CD4-positive, alpha-beta T cell treated with Interferon alpha-2 for 1 hour (primary cell): ENCODE measurements at regions not wholly inside any gene's neighbourhood (a gene's known extent, or its start where the extent isn't known, plus 50 kb on each side); places are given as distances from the start of the nearest gene placed in this dataset.
A peak's percentile ranks its signal among the peaks of the same experiment; 100 is the strongest.

ENCODE experiments used
- DNase-seq, 2 donors: peaks; one replicate each; pipeline ENCODE4 v3.0.0-alpha.2; 2020 to 2022

GRCh38 chr18:76252880-76253279, 242.2 kb downstream of the ZNF516 start:
- DNase-seq = no peak

- DNase-seq = no peak
Measured at GRCh38 chr18:76252139-76252538, 242.9 kb downstream of the ZNF516 start.

- DNase-seq = no peak
Measured at GRCh38 chr18:76251691-76252090, 243.4 kb downstream of the ZNF516 start.

GRCh38 chr18:76246590-76246989, 248.5 kb downstream of the ZNF516 start:
- DNase-seq = no peak

- no peak for DNase-seq
Measured at GRCh38 chr18:76234676-76235060, 260.4 kb downstream of the ZNF516 start.

GRCh38 chr18:76233876-76234675, 261.0 kb downstream of the ZNF516 start:
- no peak for DNase-seq

GRCh38 chr18:76233406-76233805, 261.6 kb downstream of the ZNF516 start:
- DNase-seq = no peak

- DNase-seq = no peak
Measured at GRCh38 chr18:76232779-76233178, 262.3 kb downstream of the ZNF516 start.

GRCh38 chr18:76232010-76232409, 263.0 kb downstream of the ZNF516 start:
- DNase-seq = no peak

GRCh38 chr18:76231402-76231801, 263.6 kb downstream of the ZNF516 start:
- DNase-seq = no peak

- DNase-seq = no peak
Measured at GRCh38 chr18:76230791-76231190, 264.3 kb downstream of the ZNF516 start.

GRCh38 chr18:76228716-76229115, 266.3 kb downstream of the ZNF516 start:
- no peak for DNase-seq

GRCh38 chr18:76227759-76228158, 267.3 kb downstream of the ZNF516 start:
- no peak for DNase-seq

GRCh38 chr18:76223403-76223802, 271.6 kb downstream of the ZNF516 start:
- no peak for DNase-seq

GRCh38 chr18:76219023-76219422, 276.0 kb downstream of the ZNF516 start:
- no peak for DNase-seq

- DNase-seq = no peak
Measured at GRCh38 chr18:76216096-76216495, 278.9 kb downstream of the ZNF516 start.

GRCh38 chr18:76213991-76214390, 281.1 kb downstream of the ZNF516 start:
- DNase-seq = no peak

GRCh38 chr18:76212960-76213359, 282.1 kb downstream of the ZNF516 start:
- DNase-seq = peak in 1 of 2 donors; percentile 3

- DNase-seq = no peak
Measured at GRCh38 chr18:76209597-76209996, 285.4 kb downstream of the ZNF516 start.

- no peak for DNase-seq
Measured at GRCh38 chr18:76208678-76209306, 286.2 kb downstream of the ZNF516 start.

GRCh38 chr18:76205906-76206305, 289.1 kb downstream of the ZNF516 start:
- DNase-seq = no peak

- no peak for DNase-seq
Measured at GRCh38 chr18:76203552-76203951, 291.5 kb downstream of the ZNF516 start.

- no peak for DNase-seq
Measured at GRCh38 chr18:76202322-76202721, 292.7 kb downstream of the ZNF516 start.

GRCh38 chr18:76195601-76196000, 299.4 kb downstream of the ZNF516 start:
- DNase-seq = no peak

- no peak for DNase-seq
Measured at GRCh38 chr18:76188097-76188496, 306.9 kb downstream of the ZNF516 start.
